Astrocyte (in vitro differentiated cells and primary cell): ENCODE measurements at regions not wholly inside any gene's neighbourhood (a gene's known extent, or its start where the extent isn't known, plus 50 kb on each side); places are given as distances from the start of the nearest gene placed in this dataset.

ENCODE experiments used
- CTCF ChIP-seq: IDR thresholded peaks from 2 replicates; pipeline ENCODE4 v1.5.1; 2011; ENCODE audit warnings: low read depth, mild to moderate bottlenecking, inconsistent platforms, low read length, moderate library complexity; ENCODE audit not compliant: insufficient read depth
- EZH2 ChIP-seq: IDR thresholded peaks from 2 replicates; pipeline ENCODE4 v1.6.1; 2012; ENCODE audit warnings: mild to moderate bottlenecking, low read length, inconsistent platforms; ENCODE audit not compliant: insufficient read depth

DNA sequence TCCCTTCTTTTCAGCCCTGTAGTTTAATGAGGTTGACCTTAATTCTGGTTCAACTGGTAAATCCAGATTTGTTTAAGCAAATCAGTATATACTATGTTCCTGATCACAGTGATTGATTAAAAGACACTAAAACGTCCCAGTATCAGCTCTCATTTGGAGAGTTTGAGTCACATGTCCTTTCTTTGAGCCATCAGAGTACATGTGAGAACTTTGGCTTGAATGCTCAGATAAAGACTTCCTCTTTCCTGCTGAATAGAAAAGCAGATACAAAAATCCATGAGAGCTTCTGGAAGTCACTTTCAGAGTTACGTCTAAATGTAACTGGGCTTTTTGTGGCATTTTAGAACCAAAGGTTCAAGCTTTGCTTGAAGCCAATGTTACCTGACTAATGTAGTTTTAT, 341.8 kb upstream of the SATB1 start:
- TF ChIP-seq CTCF (no peak), EZH2 (no peak)
